GM23248 (cell line): ENCODE measurements at regions not wholly inside any gene's neighbourhood (a gene's known extent, or its start where the extent isn't known, plus 50 kb on each side); places are given as distances from the start of the nearest gene placed in this dataset.

Experiments used
- EZH2 ChIP-seq: fragments of 200-600 bp; sonication (generic); IDR thresholded peaks from 2 replicates; pipeline ENCODE4 v1.6.1; 2018; ENCODE audit warnings: antibody characterized with exemption, mild to moderate bottlenecking; ENCODE audit not compliant: insufficient read depth, poor library complexity, severe bottlenecking
- EZH2phosphoT487 ChIP-seq: fragments of 200-600 bp; sonication (generic); IDR thresholded peaks from 2 replicates; pipeline ENCODE4 v1.6.1; 2018; ENCODE audit warnings: antibody characterized with exemption, moderate library complexity, mild to moderate bottlenecking, low read depth; ENCODE audit not compliant: insufficient read depth

DNA sequence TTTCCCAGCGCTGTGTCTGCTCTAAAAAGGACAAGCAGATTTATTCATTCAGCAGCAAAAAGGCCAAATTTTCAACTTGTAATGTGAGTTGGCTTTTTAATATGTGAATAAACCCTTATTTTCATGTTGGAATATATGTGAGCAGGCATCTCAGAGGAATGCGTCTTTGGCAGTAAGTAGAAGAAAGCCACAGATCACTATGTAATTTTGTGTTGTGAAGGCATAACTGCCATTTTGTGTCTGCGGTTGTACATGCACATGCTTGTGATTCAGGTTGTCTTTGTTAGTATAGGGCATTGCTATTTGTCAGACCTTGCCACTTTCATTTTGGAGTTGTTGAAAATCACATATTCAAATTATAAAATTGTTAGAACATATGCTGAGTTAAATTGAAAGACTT, 398.8 kb upstream of the RGS6 start:
- TF ChIP-seq EZH2 (no peak), EZH2phosphoT487 (no peak)
